DND-41 (cell line): ENCODE measurements at regions not wholly inside any gene's neighbourhood (a gene's known extent, or its start where the extent isn't known, plus 50 kb on each side); places are given as distances from the start of the nearest gene placed in this dataset.

Experiments used
- ATAC-seq: fragments of 200-7000 bp; cut with Tn5 transposase; 3 replicates; pipeline ENCODE4 v1.9.1; 2021; ENCODE audit warnings: low read depth; ENCODE audit not compliant: insufficient read depth
- DNase-seq: peaks from one replicate; pipeline ENCODE4 v3.0.0-alpha.2; 2020
- H2AFZ ChIP-seq: 2 replicates; pipeline ENCODE4 v1.6.0; 2012; ENCODE audit warnings: low read depth, low read length
- H3K27ac ChIP-seq: 2 replicates; pipeline ENCODE4 v1.5.1; 2012; ENCODE audit warnings: low read length, inconsistent platforms
- H3K27me3 ChIP-seq: fragments of 200-600 bp; sonication (generic); 2 replicates; pipeline ENCODE4 v1.6.0; 2012; ENCODE audit warnings: low read length, mild to moderate bottlenecking, inconsistent platforms; ENCODE audit not compliant: insufficient read depth, poor library complexity
- H3K36me3 ChIP-seq: 2 replicates; pipeline ENCODE4 v1.5.1; 2012; ENCODE audit warnings: low read length, inconsistent platforms; ENCODE audit not compliant: insufficient read depth
- H3K4me1 ChIP-seq: 2 replicates; pipeline ENCODE4 v1.5.1; 2012; ENCODE audit warnings: mild to moderate bottlenecking, low read length; ENCODE audit not compliant: insufficient read depth
- H3K4me2 ChIP-seq: 2 replicates; pipeline ENCODE4 v1.6.0; 2012; ENCODE audit warnings: mild to moderate bottlenecking, moderate library complexity, low read length, inconsistent platforms; ENCODE audit not compliant: insufficient read depth
- H3K4me3 ChIP-seq, 2 experiments: fragments of 200-600 bp in 1 of 2; shearing (Covaris generic) in 1 of 2; 2 replicates each; pipeline ENCODE4 v1.5.1; 2012 to 2016; ENCODE audit warnings: inconsistent platforms in 2 of 2, low read length in 2 of 2, mild to moderate bottlenecking in 2 of 2, low read depth in 1 of 2, moderate library complexity in 1 of 2
- H3K79me2 ChIP-seq: 2 replicates; pipeline ENCODE4 v1.6.0; 2012; ENCODE audit warnings: low read length, inconsistent platforms; ENCODE audit not compliant: insufficient read depth
- H3K9ac ChIP-seq: 2 replicates; pipeline ENCODE4 v1.6.0; 2012; ENCODE audit warnings: low read depth, mild to moderate bottlenecking, inconsistent platforms, low read length, moderate library complexity
- H3K9me3 ChIP-seq: 2 replicates; pipeline ENCODE4 v1.5.1; 2012; ENCODE audit warnings: low read length, moderate library complexity, mild to moderate bottlenecking, inconsistent platforms; ENCODE audit not compliant: insufficient read depth, severe bottlenecking
- H4K20me1 ChIP-seq: 2 replicates; pipeline ENCODE4 v1.6.0; 2012; ENCODE audit warnings: low read length; ENCODE audit not compliant: insufficient read depth
- EZH2 ChIP-seq: IDR thresholded peaks from 3 replicates; pipeline ENCODE4 v1.6.1; 2012; ENCODE audit warnings: borderline replicate concordance, low read depth, mild to moderate bottlenecking, moderate library complexity, low read length, inconsistent platforms; ENCODE audit not compliant: severe bottlenecking
- TF ChIP-seq, protein P1 (sequence below): IDR thresholded peaks from 2 replicates; pipeline ENCODE4 v1.5.1; 2012; ENCODE audit warnings: borderline replicate concordance, low read length, moderate library complexity, mild to moderate bottlenecking; ENCODE audit not compliant: poor library complexity, severe bottlenecking; ENCODE audit errors: extremely low read depth

- no peaks in the 10 kb centered on the region for H3K9me3 ChIP-seq
- no peaks in the 10 kb centered on the region for H3K27me3 ChIP-seq
- H4K20me1 ChIP-seq = no peaks in the 10 kb centered on the region
- TF ChIP-seq, protein P1, sequence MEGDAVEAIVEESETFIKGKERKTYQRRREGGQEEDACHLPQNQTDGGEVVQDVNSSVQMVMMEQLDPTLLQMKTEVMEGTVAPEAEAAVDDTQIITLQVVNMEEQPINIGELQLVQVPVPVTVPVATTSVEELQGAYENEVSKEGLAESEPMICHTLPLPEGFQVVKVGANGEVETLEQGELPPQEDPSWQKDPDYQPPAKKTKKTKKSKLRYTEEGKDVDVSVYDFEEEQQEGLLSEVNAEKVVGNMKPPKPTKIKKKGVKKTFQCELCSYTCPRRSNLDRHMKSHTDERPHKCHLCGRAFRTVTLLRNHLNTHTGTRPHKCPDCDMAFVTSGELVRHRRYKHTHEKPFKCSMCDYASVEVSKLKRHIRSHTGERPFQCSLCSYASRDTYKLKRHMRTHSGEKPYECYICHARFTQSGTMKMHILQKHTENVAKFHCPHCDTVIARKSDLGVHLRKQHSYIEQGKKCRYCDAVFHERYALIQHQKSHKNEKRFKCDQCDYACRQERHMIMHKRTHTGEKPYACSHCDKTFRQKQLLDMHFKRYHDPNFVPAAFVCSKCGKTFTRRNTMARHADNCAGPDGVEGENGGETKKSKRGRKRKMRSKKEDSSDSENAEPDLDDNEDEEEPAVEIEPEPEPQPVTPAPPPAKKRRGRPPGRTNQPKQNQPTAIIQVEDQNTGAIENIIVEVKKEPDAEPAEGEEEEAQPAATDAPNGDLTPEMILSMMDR = no peak
- TF ChIP-seq EZH2 = no peak
- H3K27ac ChIP-seq = no peak overlapping the region
- H2AFZ ChIP-seq = no peak overlapping the region
- no peaks in the 10 kb centered on the region for H3K36me3 ChIP-seq
- no peak for ATAC-seq
- no peak overlapping the region for H3K4me2 ChIP-seq
- no peaks in the 10 kb centered on the region for H3K4me1 ChIP-seq
- H3K9ac ChIP-seq = no peak overlapping the region
- H3K4me3 ChIP-seq = no peak overlapping the region
- H3K79me2 ChIP-seq = no peaks in the 10 kb centered on the region
- no peak for DNase-seq
These were observed 546.4 kb downstream of the EFNA5 start for GRCh38 chr5:107124376-107124775.

GRCh38 chr5:107123014-107123413, 547.7 kb downstream of the EFNA5 start:
- Histone ChIP-seq H3K4me2 (no peak overlapping the region), H3K36me3 (no peaks in the 10 kb centered on the region), H3K79me2 (no peaks in the 10 kb centered on the region), H3K4me3 (no peak overlapping the region), H4K20me1 (no peaks in the 10 kb centered on the region), H3K9ac (no peak overlapping the region), H3K4me1 (no peaks in the 10 kb centered on the region), H2AFZ (no peak overlapping the region), H3K27ac (no peak overlapping the region), H3K9me3 (no peaks in the 10 kb centered on the region), H3K27me3 (no peaks in the 10 kb centered on the region)
- DNase-seq = no peak
- TF ChIP-seq, protein P1 = no peak
- no peak for TF ChIP-seq EZH2
- no peak for ATAC-seq

- TF ChIP-seq, protein P1 = no peak
- TF ChIP-seq EZH2 = no peak
- no peak overlapping the region for H2AFZ ChIP-seq
These were observed 548.8 kb downstream of the EFNA5 start for GRCh38 chr5:107121793-107122519.

DNA sequence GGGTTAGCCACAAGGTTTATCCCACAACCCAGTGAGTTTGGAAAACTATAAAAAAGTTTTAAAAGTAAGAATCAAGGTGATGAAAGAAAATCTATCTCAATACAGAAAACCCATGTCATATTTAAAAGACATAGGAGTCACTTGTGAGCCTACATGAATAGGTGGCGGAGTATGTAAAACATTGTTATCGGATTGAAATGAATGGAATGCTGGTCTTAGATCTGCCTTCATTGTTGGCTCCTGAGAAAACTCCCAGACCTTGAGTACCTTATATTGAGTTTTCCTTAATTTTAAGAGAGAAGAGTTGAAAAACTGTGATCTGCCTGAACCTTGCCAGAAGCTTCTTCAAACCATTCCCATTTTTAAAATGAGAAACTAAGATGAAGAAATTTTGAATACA, 551.1 kb downstream of the EFNA5 start:
- no peak for DNase-seq

More at GRCh38 chr5:107121793-107122519, 548.8 kb downstream of the EFNA5 start:
- ATAC-seq (no peak), DNase-seq (no peak)
- H3K27me3 ChIP-seq = no peaks in the 10 kb centered on the region
- no peak overlapping the region for H3K9ac ChIP-seq
- no peaks in the 10 kb centered on the region for H3K4me1 ChIP-seq
- no peak overlapping the region for H3K4me2 ChIP-seq
- no peaks in the 10 kb centered on the region for H4K20me1 ChIP-seq
- H3K27ac ChIP-seq = no peak overlapping the region
- no peak overlapping the region for H3K4me3 ChIP-seq
- no peaks in the 10 kb centered on the region for H3K79me2 ChIP-seq
- no peaks in the 10 kb centered on the region for H3K36me3 ChIP-seq
- no peaks in the 10 kb centered on the region for H3K9me3 ChIP-seq

More for the DNA sequence above, 551.1 kb downstream of the EFNA5 start:
- Histone ChIP-seq H3K4me1 (no peaks in the 10 kb centered on the region), H2AFZ (no peak overlapping the region), H3K27me3 (no peaks in the 10 kb centered on the region), H3K4me3 (no peak overlapping the region), H3K4me2 (no peak overlapping the region), H3K9me3 (no peaks in the 10 kb centered on the region), H3K27ac (no peak overlapping the region), H3K9ac (no peak overlapping the region), H4K20me1 (no peaks in the 10 kb centered on the region), H3K79me2 (no peaks in the 10 kb centered on the region), H3K36me3 (no peaks in the 10 kb centered on the region)
- ATAC-seq = no peak
- TF ChIP-seq, protein P1 = no peak
- no peak for TF ChIP-seq EZH2
